AG04449 (cell line): ENCODE measurements at regions not wholly inside any gene's neighbourhood (a gene's known extent, or its start where the extent isn't known, plus 50 kb on each side); places are given as distances from the start of the nearest gene placed in this dataset.

Experiments
- CTCF ChIA-PET: fragments of 350-600 bp; formaldehyde crosslinking; extraction: SDS; loops from one replicate; lab custom pipeline; 2021; ENCODE audit warnings: antibody characterized with exemption; lab: Yijun Ruan, JAX
- POLR2A ChIA-PET: fragments of 400-600, 350-600 bp; formaldehyde crosslinking; extraction: SDS; loops from one replicate; lab custom pipeline; 2020; ENCODE audit warnings: antibody characterized with exemption, inconsistent platforms; lab: Yijun Ruan, JAX
- DNase-seq: peaks from one replicate; pipeline ENCODE4 v3.0.0-alpha.2; 2010; ENCODE audit warnings: low read depth, low spot score
- H3K4me3 ChIP-seq: 2 replicates; pipeline ENCODE4 v1.5.1; 2011; ENCODE audit warnings: low read depth, mild to moderate bottlenecking, control low read depth, low read length
- TF ChIP-seq, protein P1 (sequence below): IDR thresholded peaks from one replicate; pipeline ENCODE4 v1.5.1; 2011; ENCODE audit warnings: mild to moderate bottlenecking, moderate library complexity, low read length, control low read depth, inconsistent platforms; ENCODE audit not compliant: insufficient read depth; ENCODE audit errors: missing control alignments

DNA sequence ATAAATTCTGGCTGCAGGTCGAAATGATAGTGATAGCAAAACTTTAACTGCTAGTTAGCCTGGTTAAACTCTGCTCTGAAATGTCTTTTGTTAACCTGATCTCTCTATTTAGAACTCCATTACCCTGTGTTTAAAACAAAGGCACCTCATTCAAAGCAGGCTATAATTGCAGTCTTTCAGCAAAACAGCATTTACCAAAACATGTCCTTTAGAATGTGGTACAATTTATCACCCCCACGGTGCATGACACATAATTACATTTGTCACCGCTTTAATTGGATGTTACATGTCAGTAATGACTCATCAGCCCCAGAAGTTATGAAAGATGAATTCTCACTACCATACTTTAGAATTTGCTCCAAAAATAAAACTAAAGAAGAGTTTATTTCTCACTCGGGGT is 295.4 kb downstream of the TOX3 start:
- ChIA-PET POLR2A (no interaction called here), CTCF (no interaction called here)
- no peak for DNase-seq
- TF ChIP-seq, protein P1, sequence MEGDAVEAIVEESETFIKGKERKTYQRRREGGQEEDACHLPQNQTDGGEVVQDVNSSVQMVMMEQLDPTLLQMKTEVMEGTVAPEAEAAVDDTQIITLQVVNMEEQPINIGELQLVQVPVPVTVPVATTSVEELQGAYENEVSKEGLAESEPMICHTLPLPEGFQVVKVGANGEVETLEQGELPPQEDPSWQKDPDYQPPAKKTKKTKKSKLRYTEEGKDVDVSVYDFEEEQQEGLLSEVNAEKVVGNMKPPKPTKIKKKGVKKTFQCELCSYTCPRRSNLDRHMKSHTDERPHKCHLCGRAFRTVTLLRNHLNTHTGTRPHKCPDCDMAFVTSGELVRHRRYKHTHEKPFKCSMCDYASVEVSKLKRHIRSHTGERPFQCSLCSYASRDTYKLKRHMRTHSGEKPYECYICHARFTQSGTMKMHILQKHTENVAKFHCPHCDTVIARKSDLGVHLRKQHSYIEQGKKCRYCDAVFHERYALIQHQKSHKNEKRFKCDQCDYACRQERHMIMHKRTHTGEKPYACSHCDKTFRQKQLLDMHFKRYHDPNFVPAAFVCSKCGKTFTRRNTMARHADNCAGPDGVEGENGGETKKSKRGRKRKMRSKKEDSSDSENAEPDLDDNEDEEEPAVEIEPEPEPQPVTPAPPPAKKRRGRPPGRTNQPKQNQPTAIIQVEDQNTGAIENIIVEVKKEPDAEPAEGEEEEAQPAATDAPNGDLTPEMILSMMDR: no peak
- H3K4me3 ChIP-seq: no peak overlapping the region

GRCh38 chr16:52247737-52248136 is 299.2 kb downstream of the TOX3 start:
- CTCF ChIA-PET: no interaction called here
- TF ChIP-seq, protein P1: no peak
- DNase-seq: no peak
- no peak overlapping the region for H3K4me3 ChIP-seq
- POLR2A ChIA-PET: no interaction called here

DNA sequence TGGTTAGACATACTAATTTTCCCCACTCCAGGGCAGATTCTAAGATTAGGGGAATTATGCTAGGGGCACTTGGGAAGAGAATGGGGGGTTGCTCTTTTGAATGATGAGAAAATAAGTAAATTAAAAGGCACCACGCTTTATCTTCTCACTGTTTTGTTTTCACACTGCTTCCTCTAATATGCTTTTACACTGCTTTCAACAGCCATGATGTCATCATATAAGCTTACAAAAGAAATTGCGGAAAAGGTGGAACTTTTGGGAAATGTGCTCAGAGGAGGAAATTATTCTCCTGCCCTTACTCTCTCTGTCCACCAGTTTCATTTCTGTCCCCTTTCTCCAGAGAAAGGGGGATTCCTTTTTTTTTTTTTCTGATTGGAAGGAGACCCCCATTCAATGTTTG is 308.2 kb downstream of the TOX3 start:
- DNase-seq: no peak
- TF ChIP-seq, protein P1: no peak
- POLR2A ChIA-PET: no interaction called here
- no peak overlapping the region for H3K4me3 ChIP-seq
- CTCF ChIA-PET: no interaction called here

DNA sequence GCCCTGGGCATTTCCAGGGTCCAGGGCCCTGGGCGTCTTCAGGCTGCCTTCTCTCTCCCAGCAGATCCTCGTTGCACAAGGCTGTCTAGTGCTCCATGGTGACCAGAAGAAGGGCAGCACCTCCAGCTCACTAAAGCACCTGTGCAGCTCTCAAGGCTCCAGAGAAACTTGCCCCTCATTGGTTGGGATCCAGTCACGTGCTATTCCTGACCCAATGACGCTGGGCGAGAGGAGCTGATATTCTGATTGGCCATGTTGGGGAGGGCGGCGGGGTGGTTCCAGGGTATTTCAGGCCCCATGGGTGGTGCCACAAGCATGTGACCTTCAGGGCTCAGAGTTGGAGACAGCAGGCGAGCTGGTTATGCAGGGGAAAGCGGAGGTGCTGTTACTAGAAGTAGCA is 309.1 kb downstream of the TOX3 start:
- DNase-seq: no peak
- no peak overlapping the region for H3K4me3 ChIP-seq
- ChIA-PET CTCF (no interaction called here), POLR2A (no interaction called here)
- TF ChIP-seq, protein P1: no peak

- ChIA-PET CTCF (no interaction called here), POLR2A (no interaction called here)
- H3K4me3 ChIP-seq: no peak overlapping the region
- DNase-seq: no peak
- TF ChIP-seq, protein P1: no peak
Measured at GRCh38 chr16:52235186-52235585, 311.8 kb downstream of the TOX3 start.

DNA sequence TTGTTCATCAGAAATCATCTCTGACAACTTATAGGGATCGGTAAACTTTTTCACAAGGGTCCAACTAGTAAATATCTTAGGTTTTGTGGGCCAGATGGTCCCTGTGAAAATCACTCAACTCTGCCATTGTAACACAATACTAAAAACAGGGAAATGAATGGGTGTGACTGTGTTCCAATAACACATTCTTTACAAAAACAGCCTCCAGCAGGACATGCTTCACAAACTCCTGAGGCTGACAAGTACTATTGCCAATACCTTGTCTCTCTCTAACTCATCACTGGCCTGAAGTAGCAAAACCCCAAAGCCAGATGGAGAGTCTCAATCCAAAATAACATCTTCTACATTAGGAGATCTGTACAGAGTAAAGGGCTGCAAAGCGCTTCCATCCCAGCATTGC is 312.3 kb downstream of the TOX3 start:
- ChIA-PET POLR2A (no interaction called here), CTCF (no interaction called here)
- no peak overlapping the region for H3K4me3 ChIP-seq
- DNase-seq: no peak
- TF ChIP-seq, protein P1: no peak
